ENCODE measurements at regions not wholly inside any gene's neighbourhood (a gene's known extent, or its start where the extent isn't known, plus 50 kb on each side); places are given as distances from the start of the nearest gene placed in this dataset.

- no peak for FAIRE-seq
These were observed 55.6 kb upstream of the DLG1 start for GRCh38 chr3:197353867-197354567.

GRCh38 chr3:197353001-197353866 is 54.8 kb upstream of the DLG1 start:
- FAIRE-seq (no peak), DNase-seq (ENCODE audit: insufficient read length, low spot score) (no peak)
- no peak for TF ChIP-seq TAF1 (IDR thresholded peaks at IDR 0.05; ENCODE audit: low read depth, low read length)
- no peak for TF ChIP-seq PAX5 (IDR thresholded peaks at IDR 0.05; ENCODE audit: insufficient read depth, low read length, severe bottlenecking)
- no peak for TF ChIP-seq SPI1 (IDR thresholded peaks at IDR 0.05; ENCODE audit: low read depth, low read length)
- TF ChIP-seq POLR2AphosphoS5 (IDR thresholded peaks at IDR 0.05; ENCODE audit: low read depth, low read length): no peak
- TF ChIP-seq POU2F2 (IDR thresholded peaks at IDR 0.05; ENCODE audit: low read depth, low read length): no peak
- TF ChIP-seq POLR2A (IDR thresholded peaks at IDR 0.05; ENCODE audit: low read depth, low read length): no peak

More at GRCh38 chr3:197353867-197354567, 55.6 kb upstream of the DLG1 start:
- TF ChIP-seq POLR2AphosphoS5 (IDR thresholded peaks at IDR 0.05; ENCODE audit: low read depth, low read length): no peak
- no peak for TF ChIP-seq PAX5 (IDR thresholded peaks at IDR 0.05; ENCODE audit: insufficient read depth, low read length, severe bottlenecking)
- TF ChIP-seq TAF1 (IDR thresholded peaks at IDR 0.05; ENCODE audit: low read depth, low read length): no peak
- no peak for TF ChIP-seq SPI1 (IDR thresholded peaks at IDR 0.05; ENCODE audit: low read depth, low read length)
- DNase-seq (ENCODE audit: insufficient read length, low spot score): no peak

- no peak for TF ChIP-seq TAF1 (IDR thresholded peaks at IDR 0.05; ENCODE audit: low read depth, low read length)
- no peak for TF ChIP-seq POLR2A (IDR thresholded peaks at IDR 0.05; ENCODE audit: low read depth, low read length)
- TF ChIP-seq SPI1 (IDR thresholded peaks at IDR 0.05; ENCODE audit: low read depth, low read length): no peak
- no peak for TF ChIP-seq POLR2AphosphoS5 (IDR thresholded peaks at IDR 0.05; ENCODE audit: low read depth, low read length)
- no peak for TF ChIP-seq PAX5 (IDR thresholded peaks at IDR 0.05; ENCODE audit: insufficient read depth, low read length, severe bottlenecking)
- TF ChIP-seq POU2F2 (IDR thresholded peaks at IDR 0.05; ENCODE audit: low read depth, low read length): no peak
- DNase-seq (ENCODE audit: insufficient read length, low spot score) (no peak), FAIRE-seq (no peak)
These were observed 54.0 kb upstream of the DLG1 start for GRCh38 chr3:197352382-197352781.

- no peak for FAIRE-seq
These were observed 52.0 kb upstream of the DLG1 start for GRCh38 chr3:197350446-197350845.

GRCh38 chr3:197349368-197349767 is 51.0 kb upstream of the DLG1 start:
- FAIRE-seq: no peak
- TF ChIP-seq PAX5 (IDR thresholded peaks at IDR 0.05; ENCODE audit: insufficient read depth, low read length, severe bottlenecking) (no peak), TAF1 (IDR thresholded peaks at IDR 0.05; ENCODE audit: low read depth, low read length) (no peak), POU2F2 (IDR thresholded peaks at IDR 0.05; ENCODE audit: low read depth, low read length) (no peak), SPI1 (IDR thresholded peaks at IDR 0.05; ENCODE audit: low read depth, low read length) (no peak), POLR2A (IDR thresholded peaks at IDR 0.05; ENCODE audit: low read depth, low read length) (no peak), POLR2AphosphoS5 (IDR thresholded peaks at IDR 0.05; ENCODE audit: low read depth, low read length) (no peak)
- DNase-seq (ENCODE audit: insufficient read length, low spot score): no peak

More at GRCh38 chr3:197350446-197350845, 52.0 kb upstream of the DLG1 start:
- DNase-seq (ENCODE audit: insufficient read length, low spot score): no peak
- TF ChIP-seq SPI1 (IDR thresholded peaks at IDR 0.05; ENCODE audit: low read depth, low read length) (no peak), POU2F2 (IDR thresholded peaks at IDR 0.05; ENCODE audit: low read depth, low read length) (no peak), POLR2AphosphoS5 (IDR thresholded peaks at IDR 0.05; ENCODE audit: low read depth, low read length) (no peak), POLR2A (IDR thresholded peaks at IDR 0.05; ENCODE audit: low read depth, low read length) (no peak), TAF1 (IDR thresholded peaks at IDR 0.05; ENCODE audit: low read depth, low read length) (no peak), PAX5 (IDR thresholded peaks at IDR 0.05; ENCODE audit: insufficient read depth, low read length, severe bottlenecking) (no peak)
